ENCODE measurements at regions not wholly inside any gene's neighbourhood (a gene's known extent, or its start where the extent isn't known, plus 50 kb on each side); places are given as distances from the start of the nearest gene placed in this dataset.

DNA sequence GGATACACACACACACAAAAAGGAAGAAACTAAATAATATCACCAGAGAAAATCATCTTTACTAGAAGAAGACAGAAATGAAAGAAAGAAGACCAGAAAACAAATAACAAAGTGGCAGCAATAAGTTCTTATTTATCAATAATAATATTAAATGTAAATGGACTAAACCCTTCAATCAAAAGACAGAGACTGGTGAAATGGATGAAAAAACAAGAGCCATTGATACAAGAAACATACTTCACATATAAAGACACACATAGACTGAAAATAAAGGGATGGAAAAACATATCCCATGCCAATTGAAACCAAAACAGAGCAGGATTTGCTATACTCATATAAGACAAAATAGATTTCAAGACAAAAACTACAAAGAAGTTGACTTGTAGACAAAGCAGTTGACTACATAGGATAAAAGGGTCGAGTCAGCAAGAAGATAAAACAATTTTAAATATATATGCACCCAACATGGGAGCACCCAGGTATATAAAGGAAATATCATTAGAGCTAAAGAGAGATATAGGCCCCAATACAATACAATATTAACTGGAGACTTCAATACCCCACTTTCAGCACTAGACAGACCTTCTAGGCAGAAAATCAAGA, 259.4 kb downstream of the EPM2A start:
- Histone ChIP-seq H3K4me1 (ENCODE audit: control insufficient read depth in 4 of 4, insufficient read depth in 4 of 4, low read length in 3 of 4) (no peaks in the 10 kb centered on the region), H3K9me3 (ENCODE audit: control insufficient read depth in 4 of 4, low read length in 3 of 4) (peaks cover 0 to 5% (median under 1%) of the 10 kb centered on the region in 4 donors), H3K9ac (ENCODE audit: low read depth in 1 of 2, low read length in 2 of 2) (no peak overlapping the region), H3K36me3 (ENCODE audit: control insufficient read depth in 4 of 4, insufficient read depth in 3 of 4, low read depth in 1 of 4, low read length in 3 of 4) (no peaks in the 10 kb centered on the region), H3K4me3 (ENCODE audit: low read depth in 1 of 3, low read length in 3 of 3) (no peak overlapping the region), H3K27ac (ENCODE audit: low read depth in 1 of 2, low read length in 2 of 2) (no peak overlapping the region), H3K27me3 (ENCODE audit: control insufficient read depth in 4 of 4, insufficient read depth in 4 of 4, low read length in 3 of 4) (no peaks in the 10 kb centered on the region)
- TF ChIP-seq TAF1 (conservative IDR thresholded peaks at IDR 0.05) = no peak
- TF ChIP-seq EGR1 (IDR thresholded peaks at IDR 0.05; ENCODE audit: low read depth in 2 of 2) = no peak
- 42% methylated on average over 1 of the region's 1 CpG for WGBS
- no peak for DNase-seq (ENCODE audit: low spot score)

DNA sequence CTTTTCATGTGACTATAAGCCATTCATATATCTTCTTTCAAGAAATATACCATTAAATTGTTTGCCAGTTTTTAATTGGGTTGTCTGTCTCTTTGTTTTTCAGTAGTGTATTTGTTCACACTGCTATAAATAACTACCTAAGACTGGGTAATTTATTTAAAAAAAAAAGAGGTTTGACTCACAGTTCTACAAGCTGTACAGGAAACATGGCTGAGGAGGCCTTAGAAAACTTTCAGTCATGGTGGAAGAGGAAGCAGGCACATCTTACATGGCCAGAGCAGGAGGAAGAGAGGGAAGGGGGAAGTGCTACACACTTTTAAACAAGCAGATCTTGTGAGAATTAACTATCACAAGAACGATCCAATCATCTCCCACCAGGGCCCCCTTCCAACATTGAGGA, 255.3 kb downstream of the EPM2A start:
- Histone ChIP-seq H3K27me3 (ENCODE audit: control insufficient read depth in 4 of 4, insufficient read depth in 4 of 4, low read length in 3 of 4) (no peaks in the 10 kb centered on the region), H3K4me3 (ENCODE audit: low read depth in 1 of 3, low read length in 3 of 3) (no peak overlapping the region), H3K27ac (ENCODE audit: low read depth in 1 of 2, low read length in 2 of 2) (no peak overlapping the region), H3K4me1 (ENCODE audit: control insufficient read depth in 4 of 4, insufficient read depth in 4 of 4, low read length in 3 of 4) (no peaks in the 10 kb centered on the region), H3K9me3 (ENCODE audit: control insufficient read depth in 4 of 4, low read length in 3 of 4) (peaks cover 0 to 5% (median under 1%) of the 10 kb centered on the region in 4 donors), H3K36me3 (ENCODE audit: control insufficient read depth in 4 of 4, insufficient read depth in 3 of 4, low read depth in 1 of 4, low read length in 3 of 4) (no peaks in the 10 kb centered on the region), H3K9ac (ENCODE audit: low read depth in 1 of 2, low read length in 2 of 2) (no peak overlapping the region)
- DNase-seq (ENCODE audit: low spot score) = no peak
- TF ChIP-seq RXRA (IDR thresholded peaks at IDR 0.05) = no peak
- TF ChIP-seq, protein P1, sequence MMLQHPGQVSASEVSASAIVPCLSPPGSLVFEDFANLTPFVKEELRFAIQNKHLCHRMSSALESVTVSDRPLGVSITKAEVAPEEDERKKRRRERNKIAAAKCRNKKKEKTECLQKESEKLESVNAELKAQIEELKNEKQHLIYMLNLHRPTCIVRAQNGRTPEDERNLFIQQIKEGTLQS (IDR thresholded peaks at IDR 0.05) = no peak
- 90% methylated on average over 1 of the region's 1 CpG for WGBS

DNA sequence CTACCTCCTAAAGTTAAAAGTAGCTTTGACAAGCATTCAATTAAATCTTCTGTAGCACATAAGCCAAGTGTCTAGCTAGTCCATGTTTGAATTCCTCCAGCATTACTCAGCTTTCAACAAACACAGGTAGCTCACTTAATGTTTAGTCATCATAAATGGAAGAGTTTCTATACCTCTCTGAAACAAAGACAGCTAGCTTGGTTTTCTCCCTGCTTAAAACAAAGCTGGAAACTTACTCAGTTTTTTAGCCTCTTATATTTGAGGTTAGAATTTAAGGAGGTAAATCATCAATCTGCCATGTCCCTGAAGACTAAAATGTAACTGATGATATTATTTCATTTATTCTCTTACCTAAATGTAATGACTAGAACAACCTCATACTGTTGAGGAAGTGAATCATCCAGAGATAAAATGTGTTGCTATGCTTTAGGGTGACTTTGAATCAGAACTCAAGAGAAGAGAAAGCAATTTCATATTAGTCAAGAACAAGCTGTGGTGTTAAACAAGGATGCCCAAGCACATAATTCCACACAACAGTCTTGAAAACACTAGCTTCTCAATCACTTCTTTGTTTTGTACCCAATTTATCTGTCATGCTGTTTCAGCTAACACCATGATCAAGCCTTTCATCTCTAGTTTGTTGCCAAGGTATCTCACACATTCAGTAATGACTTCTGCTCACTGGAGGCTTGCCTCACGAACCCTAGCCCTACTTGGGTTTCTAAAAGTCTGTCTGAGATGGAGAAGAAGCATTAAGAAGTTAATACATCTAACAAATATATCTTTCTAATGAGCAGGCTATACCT, 251.9 kb downstream of the EPM2A start:
- Histone ChIP-seq H3K27ac (ENCODE audit: low read depth in 1 of 2, low read length in 2 of 2) (no peak overlapping the region), H3K27me3 (ENCODE audit: control insufficient read depth in 4 of 4, insufficient read depth in 4 of 4, low read length in 3 of 4) (no peaks in the 10 kb centered on the region), H3K4me3 (ENCODE audit: low read depth in 1 of 3, low read length in 3 of 3) (no peak overlapping the region), H3K9ac (ENCODE audit: low read depth in 1 of 2, low read length in 2 of 2) (no peak overlapping the region), H3K36me3 (ENCODE audit: control insufficient read depth in 4 of 4, insufficient read depth in 3 of 4, low read depth in 1 of 4, low read length in 3 of 4) (no peaks in the 10 kb centered on the region), H3K4me1 (ENCODE audit: control insufficient read depth in 4 of 4, insufficient read depth in 4 of 4, low read length in 3 of 4) (no peaks in the 10 kb centered on the region), H3K9me3 (ENCODE audit: control insufficient read depth in 4 of 4, low read length in 3 of 4) (no peaks in the 10 kb centered on the region)
- 61% methylated on average over 1 of the region's 1 CpG for WGBS
- DNase-seq (ENCODE audit: low spot score) = no peak
- TF ChIP-seq EGR1 (IDR thresholded peaks at IDR 0.05; ENCODE audit: low read depth in 2 of 2) = no peak
- no peak for TF ChIP-seq TAF1 (conservative IDR thresholded peaks at IDR 0.05)

DNA sequence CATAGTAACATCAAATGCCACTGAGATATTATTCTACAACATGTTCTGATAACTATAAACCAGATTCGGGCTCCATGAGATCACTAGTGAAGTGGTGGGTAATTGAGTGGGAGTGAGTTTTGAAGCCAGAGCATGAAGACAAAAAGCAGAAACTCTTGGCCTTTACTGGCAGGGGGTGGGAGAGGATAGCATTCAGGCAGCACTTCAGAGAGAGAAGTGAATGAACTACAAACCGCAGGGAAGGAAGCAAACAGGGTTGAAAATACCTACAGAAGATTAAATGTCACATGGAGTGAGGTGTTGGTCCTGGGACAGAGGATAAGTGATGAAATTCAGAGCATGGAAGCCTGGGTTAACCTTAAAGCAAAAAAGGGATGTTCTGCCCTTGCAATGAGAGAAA, 250.0 kb downstream of the EPM2A start:
- Histone ChIP-seq H3K27ac (ENCODE audit: low read depth in 1 of 2, low read length in 2 of 2) (no peak overlapping the region), H3K36me3 (ENCODE audit: control insufficient read depth in 4 of 4, insufficient read depth in 3 of 4, low read depth in 1 of 4, low read length in 3 of 4) (no peaks in the 10 kb centered on the region), H3K4me3 (ENCODE audit: low read depth in 1 of 3, low read length in 3 of 3) (no peak overlapping the region), H3K9me3 (ENCODE audit: control insufficient read depth in 4 of 4, low read length in 3 of 4) (no peaks in the 10 kb centered on the region), H3K9ac (ENCODE audit: low read depth in 1 of 2, low read length in 2 of 2) (no peak overlapping the region), H3K27me3 (ENCODE audit: control insufficient read depth in 4 of 4, insufficient read depth in 4 of 4, low read length in 3 of 4) (no peaks in the 10 kb centered on the region), H3K4me1 (ENCODE audit: control insufficient read depth in 4 of 4, insufficient read depth in 4 of 4, low read length in 3 of 4) (no peaks in the 10 kb centered on the region)
- TF ChIP-seq EGR1 (IDR thresholded peaks at IDR 0.05; ENCODE audit: low read depth in 2 of 2) = no peak
- TF ChIP-seq GABPA (IDR thresholded peaks at IDR 0.05 in 1 of 2, conservative IDR thresholded peaks at IDR 0.05 in 1 of 2) = no peak
- TF ChIP-seq, protein P2, sequence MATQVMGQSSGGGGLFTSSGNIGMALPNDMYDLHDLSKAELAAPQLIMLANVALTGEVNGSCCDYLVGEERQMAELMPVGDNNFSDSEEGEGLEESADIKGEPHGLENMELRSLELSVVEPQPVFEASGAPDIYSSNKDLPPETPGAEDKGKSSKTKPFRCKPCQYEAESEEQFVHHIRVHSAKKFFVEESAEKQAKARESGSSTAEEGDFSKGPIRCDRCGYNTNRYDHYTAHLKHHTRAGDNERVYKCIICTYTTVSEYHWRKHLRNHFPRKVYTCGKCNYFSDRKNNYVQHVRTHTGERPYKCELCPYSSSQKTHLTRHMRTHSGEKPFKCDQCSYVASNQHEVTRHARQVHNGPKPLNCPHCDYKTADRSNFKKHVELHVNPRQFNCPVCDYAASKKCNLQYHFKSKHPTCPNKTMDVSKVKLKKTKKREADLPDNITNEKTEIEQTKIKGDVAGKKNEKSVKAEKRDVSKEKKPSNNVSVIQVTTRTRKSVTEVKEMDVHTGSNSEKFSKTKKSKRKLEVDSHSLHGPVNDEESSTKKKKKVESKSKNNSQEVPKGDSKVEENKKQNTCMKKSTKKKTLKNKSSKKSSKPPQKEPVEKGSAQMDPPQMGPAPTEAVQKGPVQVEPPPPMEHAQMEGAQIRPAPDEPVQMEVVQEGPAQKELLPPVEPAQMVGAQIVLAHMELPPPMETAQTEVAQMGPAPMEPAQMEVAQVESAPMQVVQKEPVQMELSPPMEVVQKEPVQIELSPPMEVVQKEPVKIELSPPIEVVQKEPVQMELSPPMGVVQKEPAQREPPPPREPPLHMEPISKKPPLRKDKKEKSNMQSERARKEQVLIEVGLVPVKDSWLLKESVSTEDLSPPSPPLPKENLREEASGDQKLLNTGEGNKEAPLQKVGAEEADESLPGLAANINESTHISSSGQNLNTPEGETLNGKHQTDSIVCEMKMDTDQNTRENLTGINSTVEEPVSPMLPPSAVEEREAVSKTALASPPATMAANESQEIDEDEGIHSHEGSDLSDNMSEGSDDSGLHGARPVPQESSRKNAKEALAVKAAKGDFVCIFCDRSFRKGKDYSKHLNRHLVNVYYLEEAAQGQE (IDR thresholded peaks at IDR 0.05) = no peak
- no peak for TF ChIP-seq NR2F2 (IDR thresholded peaks at IDR 0.05)
- TF ChIP-seq FOXA2 (IDR thresholded peaks at IDR 0.05) = no peak
- 52% methylated on average over 2 of the region's 2 CpGs for WGBS
- no peak for DNase-seq (ENCODE audit: low spot score)

All from liver (tissue), 7 donors.